Amniotic epithelial cell (primary cell): ENCODE measurements at regions not wholly inside any gene's neighbourhood (a gene's known extent, or its start where the extent isn't known, plus 50 kb on each side); places are given as distances from the start of the nearest gene placed in this dataset.
"Not testable (repeated sequence)": the region's sequence is repeated elsewhere in the genome, so short reads cannot be mapped to it uniquely, and the experiment has no call there.

ENCODE experiments used
- DNase-seq: peaks from one replicate; pipeline ENCODE4 v3.0.0-alpha.2; 2010; ENCODE audit warnings: low read depth

GRCh38 chr2:175755656-175756386 is 246.2 kb downstream of the LNPK start:
- DNase-seq, result no peak

GRCh38 chr2:175755169-175755568 is 246.9 kb downstream of the LNPK start:
- DNase-seq, result no peak

- no peak for DNase-seq
Measured at GRCh38 chr2:175750195-175750594, 251.9 kb downstream of the LNPK start.

- no peak for DNase-seq
Measured at GRCh38 chr2:175745911-175746310, 256.2 kb downstream of the LNPK start.

GRCh38 chr2:175744000-175744399 is 258.1 kb downstream of the LNPK start:
- peak; percentile 90 for DNase-seq

- DNase-seq, result peak; percentile 3
Measured at GRCh38 chr2:175743011-175743410, 259.1 kb downstream of the LNPK start.

- DNase-seq, result peak; percentile 85
Measured at GRCh38 chr2:175742367-175742766, 259.7 kb downstream of the LNPK start.

GRCh38 chr2:175741164-175741563 is 260.9 kb downstream of the LNPK start:
- DNase-seq, result no peak

GRCh38 chr2:175737722-175738361 is 264.2 kb downstream of the LNPK start:
- no peak for DNase-seq

- no peak for DNase-seq
Measured at GRCh38 chr2:175734686-175735085, 267.4 kb downstream of the LNPK start.

GRCh38 chr2:175732531-175732930 is 269.5 kb downstream of the LNPK start:
- DNase-seq, result no peak

- DNase-seq, result no peak
Measured at GRCh38 chr2:175730050-175730449, 272.0 kb downstream of the LNPK start.

- DNase-seq, result no peak
Measured at GRCh38 chr2:175729049-175729706, 272.9 kb downstream of the LNPK start.

GRCh38 chr2:175728032-175728431 is 274.0 kb downstream of the LNPK start:
- DNase-seq, result no peak

GRCh38 chr2:175726223-175726622 is 275.8 kb downstream of the LNPK start:
- DNase-seq, result peak; percentile 48

GRCh38 chr2:175709248-175709647 is 292.8 kb downstream of the LNPK start:
- no peak for DNase-seq

- no peak for DNase-seq
Measured at GRCh38 chr2:175707322-175707721, 294.7 kb downstream of the LNPK start.

GRCh38 chr2:175704568-175704967 is 297.5 kb downstream of the LNPK start:
- DNase-seq, result not testable (repeated sequence)

GRCh38 chr2:175698061-175698460 is 304.0 kb downstream of the LNPK start:
- DNase-seq, result no peak

- DNase-seq, result peak; percentile 64
Measured at GRCh38 chr2:175690113-175690837, 311.8 kb downstream of the LNPK start.

- DNase-seq, result no peak
Measured at GRCh38 chr2:175688243-175688642, 313.8 kb downstream of the LNPK start.

- DNase-seq, result no peak
Measured at GRCh38 chr2:175687465-175687864, 314.6 kb downstream of the LNPK start.

GRCh38 chr2:175686002-175686401 is 316.1 kb downstream of the LNPK start:
- DNase-seq, result no peak
